ENCODE measurements at regions not wholly inside any gene's neighbourhood (a gene's known extent, or its start where the extent isn't known, plus 50 kb on each side); places are given as distances from the start of the nearest gene placed in this dataset.

DNA sequence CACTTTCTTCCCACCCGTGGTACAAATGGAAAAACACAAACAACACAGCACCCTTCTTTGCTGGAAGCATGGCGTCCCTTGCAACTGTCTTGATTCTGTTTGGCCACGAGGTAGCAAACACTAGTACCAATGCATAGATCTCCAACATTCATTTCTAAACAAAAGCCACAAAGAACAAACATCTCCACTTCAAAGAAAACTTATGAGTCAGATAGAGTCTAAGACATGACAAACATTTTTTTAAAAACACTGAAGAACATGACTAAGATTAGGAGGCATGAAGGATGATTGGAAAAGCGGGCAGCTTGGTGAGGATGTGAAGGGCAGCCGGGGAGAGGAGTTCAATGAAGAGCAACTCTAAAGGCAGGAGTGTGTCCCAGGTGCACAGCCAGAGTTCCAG, 197.6 kb upstream of the FAM9B start:
- Histone ChIP-seq H3K9ac (ENCODE audit: low read length) (no peak overlapping the region), H3K4me3 (ENCODE audit: low read length) (no peak overlapping the region), H3K36me3 (replicated peaks; ENCODE audit: low read depth, low read length) (no peaks in the 10 kb centered on the region), H3K9me3 (ENCODE audit: insufficient read depth, low read length) (no peaks in the 10 kb centered on the region), H3K27ac (ENCODE audit: low read length) (no peak overlapping the region), H3K4me2 (ENCODE audit: low read length) (no peak overlapping the region), H4K20me1 (ENCODE audit: insufficient read depth, low read length) (no peaks in the 10 kb centered on the region), H3K79me2 (ENCODE audit: low read length) (no peaks in the 10 kb centered on the region), H3K4me1 (ENCODE audit: low read length) (no peaks in the 10 kb centered on the region), H3K27me3 (ENCODE audit: low read depth, low read length) (no peaks in the 10 kb centered on the region), H2AFZ (ENCODE audit: low read depth, low read length) (no peak overlapping the region)
- no peak for TF ChIP-seq EZH2phosphoT487 (IDR thresholded peaks at IDR 0.05; ENCODE audit: low read depth)
- TF ChIP-seq, protein P1, sequence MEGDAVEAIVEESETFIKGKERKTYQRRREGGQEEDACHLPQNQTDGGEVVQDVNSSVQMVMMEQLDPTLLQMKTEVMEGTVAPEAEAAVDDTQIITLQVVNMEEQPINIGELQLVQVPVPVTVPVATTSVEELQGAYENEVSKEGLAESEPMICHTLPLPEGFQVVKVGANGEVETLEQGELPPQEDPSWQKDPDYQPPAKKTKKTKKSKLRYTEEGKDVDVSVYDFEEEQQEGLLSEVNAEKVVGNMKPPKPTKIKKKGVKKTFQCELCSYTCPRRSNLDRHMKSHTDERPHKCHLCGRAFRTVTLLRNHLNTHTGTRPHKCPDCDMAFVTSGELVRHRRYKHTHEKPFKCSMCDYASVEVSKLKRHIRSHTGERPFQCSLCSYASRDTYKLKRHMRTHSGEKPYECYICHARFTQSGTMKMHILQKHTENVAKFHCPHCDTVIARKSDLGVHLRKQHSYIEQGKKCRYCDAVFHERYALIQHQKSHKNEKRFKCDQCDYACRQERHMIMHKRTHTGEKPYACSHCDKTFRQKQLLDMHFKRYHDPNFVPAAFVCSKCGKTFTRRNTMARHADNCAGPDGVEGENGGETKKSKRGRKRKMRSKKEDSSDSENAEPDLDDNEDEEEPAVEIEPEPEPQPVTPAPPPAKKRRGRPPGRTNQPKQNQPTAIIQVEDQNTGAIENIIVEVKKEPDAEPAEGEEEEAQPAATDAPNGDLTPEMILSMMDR (IDR thresholded peaks at IDR 0.05; ENCODE audit: low read depth, low read length), result no peak

DNA sequence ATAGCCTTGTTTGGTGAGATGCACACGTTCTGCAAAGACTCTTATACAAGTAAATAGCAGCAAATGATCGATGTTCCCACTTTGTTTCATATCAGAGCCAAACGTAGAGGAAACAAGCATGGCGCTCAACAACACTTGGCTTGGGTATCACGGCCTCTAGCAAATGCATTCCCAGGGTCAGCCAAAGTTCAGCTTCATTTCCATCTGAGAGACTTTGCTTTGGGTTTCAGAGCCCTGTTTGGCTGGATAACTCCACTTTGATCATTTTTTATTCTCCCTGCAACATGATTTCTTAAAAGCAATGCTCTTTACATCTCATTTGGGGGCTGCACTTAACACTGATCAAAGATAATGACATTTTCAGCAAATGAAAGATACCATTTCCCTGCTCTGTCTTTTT, 199.2 kb upstream of the FAM9B start:
- Histone ChIP-seq H4K20me1 (ENCODE audit: insufficient read depth, low read length) (no peaks in the 10 kb centered on the region), H3K79me2 (ENCODE audit: low read length) (no peaks in the 10 kb centered on the region), H3K9me3 (ENCODE audit: insufficient read depth, low read length) (no peaks in the 10 kb centered on the region), H3K4me1 (ENCODE audit: low read length) (no peaks in the 10 kb centered on the region), H3K27ac (ENCODE audit: low read length) (no peak overlapping the region), H3K27me3 (ENCODE audit: low read depth, low read length) (no peaks in the 10 kb centered on the region), H3K4me2 (ENCODE audit: low read length) (no peak overlapping the region), H3K9ac (ENCODE audit: low read length) (no peak overlapping the region), H2AFZ (ENCODE audit: low read depth, low read length) (no peak overlapping the region), H3K36me3 (replicated peaks; ENCODE audit: low read depth, low read length) (no peaks in the 10 kb centered on the region), H3K4me3 (ENCODE audit: low read length) (no peak overlapping the region)
- TF ChIP-seq, protein P1 (IDR thresholded peaks at IDR 0.05; ENCODE audit: low read depth, low read length), result no peak
- no peak for TF ChIP-seq EZH2phosphoT487 (IDR thresholded peaks at IDR 0.05; ENCODE audit: low read depth)

DNA sequence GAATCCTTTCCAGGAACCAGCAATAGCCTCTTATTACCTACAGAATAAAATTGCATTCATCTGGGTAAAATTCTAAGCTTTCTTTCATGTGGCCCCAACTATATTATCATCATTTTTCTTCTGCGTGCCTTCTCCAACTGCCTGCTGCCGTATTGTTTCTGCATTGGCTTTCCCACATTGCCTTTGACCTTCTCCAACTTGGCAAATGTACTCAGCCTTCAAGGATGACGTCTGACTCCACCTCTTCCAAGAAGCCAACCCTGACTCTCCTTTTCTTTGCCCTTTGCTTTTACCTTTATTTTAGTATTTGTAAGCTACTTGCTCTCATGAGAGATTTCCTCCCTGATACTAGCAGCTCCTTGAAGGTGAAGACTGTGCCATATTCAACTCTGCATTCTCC, 200.4 kb upstream of the FAM9B start:
- Histone ChIP-seq H3K9me3 (ENCODE audit: insufficient read depth, low read length) (no peaks in the 10 kb centered on the region), H2AFZ (ENCODE audit: low read depth, low read length) (no peak overlapping the region), H3K4me2 (ENCODE audit: low read length) (no peak overlapping the region), H3K27ac (ENCODE audit: low read length) (no peak overlapping the region), H3K9ac (ENCODE audit: low read length) (no peak overlapping the region), H3K36me3 (replicated peaks; ENCODE audit: low read depth, low read length) (no peaks in the 10 kb centered on the region), H3K27me3 (ENCODE audit: low read depth, low read length) (no peaks in the 10 kb centered on the region), H3K79me2 (ENCODE audit: low read length) (no peaks in the 10 kb centered on the region), H3K4me3 (ENCODE audit: low read length) (no peak overlapping the region), H4K20me1 (ENCODE audit: insufficient read depth, low read length) (no peaks in the 10 kb centered on the region), H3K4me1 (ENCODE audit: low read length) (no peaks in the 10 kb centered on the region)
- TF ChIP-seq, protein P1 (IDR thresholded peaks at IDR 0.05; ENCODE audit: low read depth, low read length), result no peak
- TF ChIP-seq EZH2phosphoT487 (IDR thresholded peaks at IDR 0.05; ENCODE audit: low read depth), result no peak

DNA sequence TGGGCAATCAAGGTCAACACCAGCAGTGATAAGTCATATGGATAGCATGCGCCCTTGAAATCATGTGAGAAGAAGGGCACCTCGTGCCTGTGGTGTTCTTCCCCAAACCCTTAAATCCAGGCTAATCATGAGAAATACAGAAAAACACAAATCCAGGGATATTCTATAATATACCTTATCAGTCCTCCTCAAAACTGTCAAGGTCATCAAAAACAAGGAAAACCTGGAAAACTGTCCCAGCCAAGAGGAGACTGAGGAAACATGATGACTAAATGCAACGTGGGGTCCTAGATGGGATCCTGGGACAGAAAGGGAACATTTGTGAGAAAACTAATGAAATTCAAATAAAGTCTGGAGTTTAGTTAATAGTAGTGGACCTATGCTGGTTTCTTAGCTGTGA, 201.8 kb upstream of the FAM9B start:
- TF ChIP-seq EZH2phosphoT487 (IDR thresholded peaks at IDR 0.05; ENCODE audit: low read depth), result no peak
- TF ChIP-seq, protein P1 (IDR thresholded peaks at IDR 0.05; ENCODE audit: low read depth, low read length), result no peak
- Histone ChIP-seq H3K4me3 (ENCODE audit: low read length) (no peak overlapping the region), H3K4me1 (ENCODE audit: low read length) (no peaks in the 10 kb centered on the region), H2AFZ (ENCODE audit: low read depth, low read length) (no peak overlapping the region), H4K20me1 (ENCODE audit: insufficient read depth, low read length) (no peaks in the 10 kb centered on the region), H3K79me2 (ENCODE audit: low read length) (no peaks in the 10 kb centered on the region), H3K27me3 (ENCODE audit: low read depth, low read length) (no peaks in the 10 kb centered on the region), H3K9me3 (ENCODE audit: insufficient read depth, low read length) (no peaks in the 10 kb centered on the region), H3K36me3 (replicated peaks; ENCODE audit: low read depth, low read length) (no peaks in the 10 kb centered on the region), H3K4me2 (ENCODE audit: low read length) (no peak overlapping the region), H3K27ac (ENCODE audit: low read length) (no peak overlapping the region), H3K9ac (ENCODE audit: low read length) (no peak overlapping the region)
